ENCODE measurements at regions not wholly inside any gene's neighbourhood (a gene's known extent, or its start where the extent isn't known, plus 50 kb on each side); places are given as distances from the start of the nearest gene placed in this dataset.

GRCh38 chr13:54484166-54484565 lies 1455.6 kb downstream of the OLFM4 start:
- TF ChIP-seq CTCF (IDR thresholded peaks at IDR 0.05; ENCODE audit: insufficient read depth, low read depth, low read length) (no peak), EZH2 (IDR thresholded peaks at IDR 0.05; ENCODE audit: insufficient read depth, low read length) (no peak)

Measured in astrocyte (in vitro differentiated cells and primary cell).